Endothelial cell of umbilical vein (primary cell): ENCODE measurements at regions not wholly inside any gene's neighbourhood (a gene's known extent, or its start where the extent isn't known, plus 50 kb on each side); places are given as distances from the start of the nearest gene placed in this dataset.

Source experiments
- BruUV-seq: library from RNA; stranded (reverse); fragments of 400-500 nt; replicated peaks from 2 replicates; lab custom pipeline; 2021; lab: Mats Ljungman, UMichigan
- CTCF ChIA-PET: fragments of 300-600, 350-600 bp; sonication (Branson Sonifier 250); formaldehyde crosslinking; loops from one replicate; lab custom pipeline; 2021; ENCODE audit warnings: antibody characterized with exemption, inconsistent platforms; lab: Charles Lee
- POLR2A ChIA-PET: fragments of 300-600, 350-600 bp; sonication (Branson Sonifier 250); formaldehyde crosslinking; loops from one replicate; lab custom pipeline; 2021; ENCODE audit warnings: antibody characterized with exemption, inconsistent platforms; lab: Charles Lee
- DNase-seq: peaks from one replicate; pipeline ENCODE4 v3.0.0-alpha.2; 2011; ENCODE audit warnings: low read depth, low spot score
- FAIRE-seq: peaks from 2 replicates; lab custom pipeline; 2011; peaks lifted over from hg19 to GRCh38; lab: Jason Lieb, UNC
- H2AFZ ChIP-seq: 2 replicates; pipeline ENCODE4 v1.6.0; 2012; ENCODE audit warnings: low read depth, low read length, control low read depth, inconsistent platforms
- H3K27ac ChIP-seq: 2 replicates; pipeline ENCODE4 v1.5.1; 2011; ENCODE audit warnings: low read depth, mild to moderate bottlenecking, control low read depth, low read length, moderate library complexity; ENCODE audit not compliant: insufficient read depth
- H3K27me3 ChIP-seq, 2 experiments: 2 replicates each; pipeline versions ENCODE4 v1.6.0 to v1.6.1; 2011; ENCODE audit warnings: low read length in 2 of 2, mixed read lengths in 1 of 2; ENCODE audit not compliant: control insufficient read depth in 2 of 2, insufficient read depth in 2 of 2
- H3K36me3 ChIP-seq, 2 experiments: 2 replicates in 1 of 2; 3 replicates in 1 of 2; pipeline ENCODE4 v1.5.1; 2011; ENCODE audit warnings: low read length in 2 of 2, mild to moderate bottlenecking in 1 of 2, moderate library complexity in 1 of 2; ENCODE audit not compliant: control insufficient read depth in 2 of 2, insufficient read depth in 2 of 2; ENCODE audit errors: extremely low read depth in 1 of 2
- H3K4me1 ChIP-seq: 3 replicates; pipeline ENCODE4 v1.5.1; 2011; ENCODE audit warnings: mild to moderate bottlenecking, low read length; ENCODE audit not compliant: control insufficient read depth, insufficient read depth; ENCODE audit errors: extremely low read depth
- H3K4me2 ChIP-seq: 2 replicates; pipeline ENCODE4 v1.6.1; 2011; ENCODE audit warnings: low read length, control low read depth, mixed read lengths; ENCODE audit not compliant: insufficient read depth
- H3K4me3 ChIP-seq, 3 experiments: fragments of 200-600 bp in 1 of 3; sonication (generic), shearing (Covaris generic) in 1 of 3; replicated peaks in 1 of 3; 2 replicates each; pipeline ENCODE4 v1.5.1; 2011 to 2016; ENCODE audit warnings: control low read depth in 3 of 3, low read length in 3 of 3, mild to moderate bottlenecking in 2 of 3, inconsistent platforms in 1 of 3, low read depth in 1 of 3, moderate library complexity in 1 of 3; ENCODE audit not compliant: insufficient read depth in 1 of 3
- H3K79me2 ChIP-seq: 2 replicates; pipeline ENCODE4 v1.6.0; 2012; ENCODE audit warnings: low read length, inconsistent platforms; ENCODE audit not compliant: control insufficient read depth, insufficient read depth
- H3K9ac ChIP-seq: replicated peaks from 2 replicates; pipeline ENCODE3; 2011; ENCODE audit warnings: low read length, control low read depth; ENCODE audit not compliant: insufficient read depth; ENCODE audit errors: extremely low read depth
- H3K9me1 ChIP-seq: replicated peaks from 3 replicates; pipeline ENCODE4 v1.6.0; 2011; ENCODE audit warnings: mild to moderate bottlenecking, low read length; ENCODE audit not compliant: control insufficient read depth, insufficient read depth; ENCODE audit errors: extremely low read depth
- H3K9me3 ChIP-seq: replicated peaks from 2 replicates; pipeline ENCODE4 v1.5.1; 2012; ENCODE audit warnings: low read length, inconsistent platforms; ENCODE audit not compliant: control insufficient read depth, insufficient read depth
- H4K20me1 ChIP-seq: replicated peaks from 2 replicates; pipeline ENCODE3; 2011; ENCODE audit warnings: mild to moderate bottlenecking, low read length; ENCODE audit not compliant: control insufficient read depth, insufficient read depth; ENCODE audit errors: extremely low read depth
- FOS ChIP-seq: IDR thresholded peaks from 2 replicates; pipeline ENCODE4 v1.6.1; 2011; ENCODE audit warnings: mild to moderate bottlenecking, low read length, moderate library complexity, borderline replicate concordance; ENCODE audit not compliant: insufficient read depth
- MAX ChIP-seq: IDR thresholded peaks from 2 replicates; pipeline ENCODE4 v1.6.1; 2011; ENCODE audit not compliant: insufficient read depth, insufficient read length
- MYC ChIP-seq: IDR thresholded peaks from one replicate; pipeline ENCODE4 v1.6.1; 2011; ENCODE audit warnings: mild to moderate bottlenecking, low read depth, low read length
- POLR2A ChIP-seq: IDR thresholded peaks from 2 replicates; pipeline ENCODE4 v1.6.1; 2012; ENCODE audit warnings: low read depth, mild to moderate bottlenecking, control low read depth, low read length
- dilution Hi-C: fragments of 300-500 bp; cut with MboI; formaldehyde crosslinking; loops from one replicate; pipeline ENCODE4 v1.15.0; 2019; ENCODE audit warnings: low sequenced_read_pairs; ENCODE audit not compliant: extremely low pct_ligation_motif_present
- intact Hi-C: fragments of 100-400 bp; cut with micrococcal nuclease; formaldehyde crosslinking; loops from one replicate; pipeline ENCODE4 v1.10.0; 2022

GRCh38 chr20:11350126-11351005 is 567.3 kb upstream of the BTBD3 start:
- H3K27me3 ChIP-seq, result peaks cover 0 to 3% of the 10 kb centered on the region in 2 experiments
- H3K4me2 ChIP-seq, result no peak overlapping the region
- no peak overlapping the region for H3K4me3 ChIP-seq
- FAIRE-seq (no peak), DNase-seq (no peak)
- H3K4me1 ChIP-seq, result no peaks in the 10 kb centered on the region
- TF ChIP-seq MYC, result no peak
- TF ChIP-seq MAX, result no peak
- no peaks in the 10 kb centered on the region for H3K79me2 ChIP-seq
- dilution Hi-C loops, result no loop called here
- ChIA-PET CTCF (no interaction called here), POLR2A (no interaction called here)
- H3K9me3 ChIP-seq, result no peaks in the 10 kb centered on the region
- BruUV-seq, result no TSS peak
- intact Hi-C loops, result no loop called here
- H2AFZ ChIP-seq, result no peak overlapping the region
- no peaks in the 10 kb centered on the region for H3K36me3 ChIP-seq
- no peak overlapping the region for H3K9ac ChIP-seq
- no peaks in the 10 kb centered on the region for H4K20me1 ChIP-seq
- no peaks in the 10 kb centered on the region for H3K9me1 ChIP-seq
- H3K27ac ChIP-seq, result no peak overlapping the region

- TF ChIP-seq MAX (no peak), MYC (no peak), POLR2A (no peak), FOS (no peak)
- H3K79me2 ChIP-seq, result no peaks in the 10 kb centered on the region
These were observed 565.7 kb upstream of the BTBD3 start for GRCh38 chr20:11352041-11352440.

More at GRCh38 chr20:11352041-11352440, 565.7 kb upstream of the BTBD3 start:
- Histone ChIP-seq H3K4me3 (no peak overlapping the region), H3K9me3 (no peaks in the 10 kb centered on the region), H3K27me3 (peaks cover 0 to 6% of the 10 kb centered on the region in 2 experiments), H3K36me3 (no peaks in the 10 kb centered on the region), H4K20me1 (no peaks in the 10 kb centered on the region), H2AFZ (no peak overlapping the region), H3K4me2 (no peak overlapping the region), H3K9ac (no peak overlapping the region), H3K9me1 (no peaks in the 10 kb centered on the region), H3K27ac (no peak overlapping the region), H3K4me1 (no peaks in the 10 kb centered on the region)
- intact Hi-C loops (no loop called here), dilution Hi-C loops (no loop called here)
- no peak for DNase-seq
- POLR2A ChIA-PET, result no interaction called here
- FAIRE-seq, result no peak
- CTCF ChIA-PET, result no interaction called here
- no TSS peak for BruUV-seq
